HepG2 (cell line): ENCODE measurements at regions not wholly inside any gene's neighbourhood (a gene's known extent, or its start where the extent isn't known, plus 50 kb on each side); places are given as distances from the start of the nearest gene placed in this dataset.

ENCODE experiments used
- ATAC-seq: fragments of 200-7000 bp; cut with Tn5 transposase; 3 replicates; pipeline ENCODE4 v1.9.1; 2020; ENCODE audit warnings: mild to moderate bottlenecking, moderate library complexity
- BruUV-seq: library from RNA; stranded (reverse); fragments of 400-500 nt; replicated peaks from 2 replicates; lab custom pipeline; 2021; lab: Mats Ljungman, UMichigan
- CTCF ChIA-PET: fragments of 300-600 bp; formaldehyde crosslinking; extraction: SDS; loops from one replicate; lab custom pipeline; 2021; ENCODE audit warnings: low total read pairs, inconsistent platforms, low intra/inter-chr PET ratio; lab: Yijun Ruan, JAX
- POLR2A ChIA-PET: fragments of 350-600 bp; sonication (Branson Sonifier 250); formaldehyde crosslinking; loops from one replicate; lab custom pipeline; 2020; ENCODE audit warnings: antibody characterized with exemption, inconsistent platforms; lab: Yijun Ruan, JAX
- DNase-seq: peaks from one replicate; pipeline ENCODE4 v3.0.0-alpha.2; 2015; ENCODE audit warnings: low spot score
- FAIRE-seq: peaks from 3 replicates; lab custom pipeline; 2011; peaks lifted over from hg19 to GRCh38; lab: Jason Lieb, UNC
- H2AFZ ChIP-seq: one replicate; pipeline ENCODE4 v1.6.1; 2011; ENCODE audit warnings: low read length, inconsistent platforms
- H3K27ac ChIP-seq: fragments of 300-600 bp; 3 replicates; pipeline ENCODE4 v1.8.0; 2011; ENCODE audit warnings: mixed run types, mild to moderate bottlenecking, mixed read lengths, low read length, inconsistent platforms; ENCODE audit not compliant: insufficient read depth; ENCODE audit errors: extremely low read length
- H3K27me3 ChIP-seq, 2 experiments: fragments of 200-600 bp in 1 of 2; 2 replicates in 1 of 2; 3 replicates in 1 of 2; pipeline versions ENCODE4 v1.6.0 to v1.8.0; 2011; ENCODE audit warnings: low read length in 2 of 2, mild to moderate bottlenecking in 2 of 2, moderate library complexity in 2 of 2, inconsistent platforms in 1 of 2; ENCODE audit not compliant: insufficient read depth in 2 of 2, control insufficient read depth in 1 of 2
- H3K36me3 ChIP-seq, 2 experiments: fragments of 200-600 bp in 1 of 2; replicated peaks in 1 of 2; 2 replicates in 1 of 2; 3 replicates in 1 of 2; pipeline versions ENCODE4 v1.5.1 to v1.8.0; 2011; ENCODE audit warnings: low read length in 2 of 2, inconsistent platforms in 1 of 2; ENCODE audit not compliant: insufficient read depth in 2 of 2, control insufficient read depth in 1 of 2
- H3K4me1 ChIP-seq: 2 replicates; pipeline ENCODE4 v1.5.1; 2012; ENCODE audit warnings: low read length, inconsistent platforms; ENCODE audit not compliant: insufficient read depth
- H3K4me2 ChIP-seq: 2 replicates; pipeline ENCODE4 v1.6.0; 2011; ENCODE audit warnings: low read depth, low read length, inconsistent platforms
- H3K4me3 ChIP-seq, 3 experiments: fragments of 200-600 bp in 1 of 3; sonication (generic), shearing (Covaris generic) in 1 of 3; replicated peaks in 1 of 3; 2 replicates each; pipeline ENCODE4 v1.5.1; 2011 to 2016; ENCODE audit warnings: low read length in 3 of 3, inconsistent platforms in 2 of 3, low read depth in 2 of 3, mild to moderate bottlenecking in 2 of 3, control low read depth in 1 of 3, mixed read lengths in 1 of 3; ENCODE audit not compliant: insufficient read depth in 1 of 3
- H3K79me2 ChIP-seq: one replicate; pipeline ENCODE4 v1.6.1; 2011; ENCODE audit warnings: low read length, inconsistent platforms; ENCODE audit not compliant: insufficient read depth
- H3K9ac ChIP-seq: 2 replicates; pipeline ENCODE4 v1.6.0; 2011; ENCODE audit warnings: mild to moderate bottlenecking, low read depth, low read length, inconsistent platforms; ENCODE audit not compliant: insufficient read depth
- H3K9me3 ChIP-seq: 2 replicates; pipeline ENCODE4 v1.5.1; 2012; ENCODE audit warnings: mild to moderate bottlenecking, low read length
- H4K20me1 ChIP-seq: 2 replicates; pipeline ENCODE4 v1.6.0; 2011; ENCODE audit warnings: inconsistent platforms, mild to moderate bottlenecking, low read length, moderate library complexity; ENCODE audit not compliant: insufficient read depth
- HOXA9 ChIP-seq: sonication (generic); formaldehyde crosslinking; IDR thresholded peaks from 2 replicates; pipeline ENCODE4 v1.8.1; 2022; ENCODE audit warnings: missing genetic modification reagents, mild to moderate bottlenecking, moderate library complexity, borderline replicate concordance
- MAFF ChIP-seq: IDR thresholded peaks from 2 replicates; pipeline ENCODE4 v1.6.1; 2011; ENCODE audit warnings: low read depth, low read length, improper control_type of control experiment
- MYNN ChIP-seq: sonication (generic); formaldehyde crosslinking; IDR thresholded peaks from 2 replicates; pipeline ENCODE4 v1.4.0; 2020; ENCODE audit warnings: mild to moderate bottlenecking, low read depth, missing genetic modification reagents
- PHF8 ChIP-seq: sonication (generic); formaldehyde crosslinking; IDR thresholded peaks from 2 replicates; pipeline ENCODE4 v1.5.0; 2020; ENCODE audit warnings: missing genetic modification reagents
- SMAD3 ChIP-seq: sonication (generic); formaldehyde crosslinking; IDR thresholded peaks from 2 replicates; pipeline ENCODE4 v1.4.0; 2020; ENCODE audit warnings: missing genetic modification reagents
- TCF7 ChIP-seq: sonication (generic); IDR thresholded peaks from 2 replicates; pipeline ENCODE4 v1.6.1; 2016; ENCODE audit warnings: antibody characterized with exemption, low read depth
- ZNF12 ChIP-seq: sonication (generic); formaldehyde crosslinking; IDR thresholded peaks from 2 replicates; pipeline ENCODE4 v1.5.0; 2020; ENCODE audit warnings: missing genetic modification reagents
- ZNF543 ChIP-seq: sonication (generic); formaldehyde crosslinking; IDR thresholded peaks from 2 replicates; pipeline ENCODE4 v1.4.0; 2020; ENCODE audit warnings: mild to moderate bottlenecking, missing genetic modification reagents
- ZNF605 ChIP-seq: sonication (generic); formaldehyde crosslinking; IDR thresholded peaks from 2 replicates; pipeline ENCODE4 v1.8.0; 2022; ENCODE audit warnings: mild to moderate bottlenecking, missing genetic modification reagents
- WGBS: methylation state at CpG from one replicate; pipeline ENCODE4 v1.1.6; 2017; ENCODE audit warnings: low lambda C conversion rate; 5-methylcytosine and 5-hydroxymethylcytosine counted together
- in situ Hi-C: cut with HindIII; loops from 2 replicates; pipeline ENCODE4 v1.10.0; 2017; ENCODE audit warnings: low pct_unique_long_range_greater_than_20kb; ENCODE audit not compliant: extremely low pct_ligation_motif_present
- intact Hi-C: fragments of 100-400 bp; cut with micrococcal nuclease; formaldehyde crosslinking; loops from one replicate; pipeline ENCODE4 v1.10.0; 2022; ENCODE audit not compliant: unreplicated experiment
- TF ChIP-seq, protein P1 (sequence below): sonication (generic); formaldehyde crosslinking; IDR thresholded peaks from 2 replicates; pipeline ENCODE4 v1.4.0; 2020; ENCODE audit warnings: mild to moderate bottlenecking, missing genetic modification reagents
- TF ChIP-seq, protein P2 (sequence below): sonication (generic); formaldehyde crosslinking; IDR thresholded peaks from 2 replicates; pipeline ENCODE4 v1.9.0; 2021; ENCODE audit warnings: missing genetic modification reagents, borderline replicate concordance
- TF ChIP-seq, protein P3 (sequence below): sonication (generic); formaldehyde crosslinking; IDR thresholded peaks from 2 replicates; pipeline ENCODE4 v1.4.0; 2020; ENCODE audit warnings: mild to moderate bottlenecking, low read depth, missing genetic modification reagents
- TF ChIP-seq, protein P4 (sequence below): IDR thresholded peaks from 2 replicates; pipeline ENCODE4 v1.6.1; 2016; ENCODE audit warnings: control low read depth
- TF ChIP-seq, protein P5 (sequence below): IDR thresholded peaks from 2 replicates; pipeline ENCODE4 v1.6.1; 2016; ENCODE audit warnings: missing genetic modification reagents, missing compliant biosample characterization

DNA sequence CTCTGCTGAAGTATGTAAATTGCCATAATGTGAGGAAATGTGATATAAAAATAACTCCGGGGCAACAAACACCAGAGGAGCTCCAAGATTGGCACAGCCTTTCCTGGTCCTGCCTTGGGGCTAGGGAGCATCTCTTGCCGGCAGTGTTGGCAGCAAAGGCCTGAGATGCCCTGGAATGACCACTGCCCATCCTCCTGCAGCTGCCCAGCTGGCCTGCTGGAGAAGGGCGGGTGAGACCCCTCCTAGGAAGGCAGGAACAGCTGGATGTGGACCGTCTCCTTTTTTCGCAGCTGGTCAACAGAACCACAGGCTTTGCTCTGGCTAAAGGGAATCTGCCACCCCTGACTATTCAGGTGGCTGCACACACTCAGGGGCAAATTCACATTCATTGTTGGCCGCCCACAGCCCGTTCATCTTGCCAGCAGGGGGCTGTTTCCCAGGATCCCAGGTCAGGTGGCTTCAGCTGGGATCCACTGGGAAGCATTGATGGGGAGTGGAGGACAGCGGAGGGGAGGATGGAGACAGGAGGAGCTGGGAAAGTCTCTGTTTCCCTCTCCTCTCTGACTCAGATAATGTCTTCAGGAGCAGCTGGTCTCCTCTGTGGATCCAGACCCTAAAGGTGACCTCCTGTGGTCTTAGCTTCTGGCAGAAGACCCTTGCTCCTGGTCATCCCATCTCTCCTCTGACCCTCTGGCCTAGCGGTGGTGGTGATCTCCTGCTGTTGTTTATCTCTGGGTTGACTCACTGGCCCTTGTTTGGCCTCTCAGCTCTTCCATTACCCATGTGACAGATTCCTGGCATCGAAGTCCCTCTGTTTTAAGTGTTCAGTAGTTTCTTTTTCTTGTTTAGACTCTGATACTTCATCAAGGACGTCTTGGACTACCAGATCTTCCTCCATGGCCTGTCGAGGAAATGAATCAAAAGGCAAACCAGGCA lies 336.7 kb downstream of the DHX35 start:
- no peaks in the 10 kb centered on the region for H3K27me3 ChIP-seq
- POLR2A ChIA-PET = no interaction called here
- H4K20me1 ChIP-seq = no peaks in the 10 kb centered on the region
- intact Hi-C loops = no loop called here
- FAIRE-seq (no peak), DNase-seq (no peak), ATAC-seq (peak; percentile 50; the same call in 2 of the 3 replicates)
- no peak for TF ChIP-seq PHF8 (CRISPR knock-in tag)
- no peak for TF ChIP-seq MYNN (CRISPR knock-in tag)
- TF ChIP-seq, protein P1, sequence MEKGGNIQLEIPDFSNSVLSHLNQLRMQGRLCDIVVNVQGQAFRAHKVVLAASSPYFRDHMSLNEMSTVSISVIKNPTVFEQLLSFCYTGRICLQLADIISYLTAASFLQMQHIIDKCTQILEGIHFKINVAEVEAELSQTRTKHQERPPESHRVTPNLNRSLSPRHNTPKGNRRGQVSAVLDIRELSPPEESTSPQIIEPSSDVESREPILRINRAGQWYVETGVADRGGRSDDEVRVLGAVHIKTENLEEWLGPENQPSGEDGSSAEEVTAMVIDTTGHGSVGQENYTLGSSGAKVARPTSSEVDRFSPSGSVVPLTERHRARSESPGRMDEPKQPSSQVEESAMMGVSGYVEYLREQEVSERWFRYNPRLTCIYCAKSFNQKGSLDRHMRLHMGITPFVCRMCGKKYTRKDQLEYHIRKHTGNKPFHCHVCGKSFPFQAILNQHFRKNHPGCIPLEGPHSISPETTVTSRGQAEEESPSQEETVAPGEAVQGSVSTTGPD (CRISPR knock-in tag) = no peak
- no peak for TF ChIP-seq ZNF12
- no peak for TF ChIP-seq ZNF543 (CRISPR knock-in tag)
- no peak for TF ChIP-seq ZNF605 (CRISPR knock-in tag)
- no peak for TF ChIP-seq TCF7
- TF ChIP-seq, protein P2, sequence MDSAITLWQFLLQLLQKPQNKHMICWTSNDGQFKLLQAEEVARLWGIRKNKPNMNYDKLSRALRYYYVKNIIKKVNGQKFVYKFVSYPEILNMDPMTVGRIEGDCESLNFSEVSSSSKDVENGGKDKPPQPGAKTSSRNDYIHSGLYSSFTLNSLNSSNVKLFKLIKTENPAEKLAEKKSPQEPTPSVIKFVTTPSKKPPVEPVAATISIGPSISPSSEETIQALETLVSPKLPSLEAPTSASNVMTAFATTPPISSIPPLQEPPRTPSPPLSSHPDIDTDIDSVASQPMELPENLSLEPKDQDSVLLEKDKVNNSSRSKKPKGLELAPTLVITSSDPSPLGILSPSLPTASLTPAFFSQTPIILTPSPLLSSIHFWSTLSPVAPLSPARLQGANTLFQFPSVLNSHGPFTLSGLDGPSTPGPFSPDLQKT (CRISPR knock-in tag) = no peak
- TF ChIP-seq MAFF = no peak
- TF ChIP-seq, protein P3, sequence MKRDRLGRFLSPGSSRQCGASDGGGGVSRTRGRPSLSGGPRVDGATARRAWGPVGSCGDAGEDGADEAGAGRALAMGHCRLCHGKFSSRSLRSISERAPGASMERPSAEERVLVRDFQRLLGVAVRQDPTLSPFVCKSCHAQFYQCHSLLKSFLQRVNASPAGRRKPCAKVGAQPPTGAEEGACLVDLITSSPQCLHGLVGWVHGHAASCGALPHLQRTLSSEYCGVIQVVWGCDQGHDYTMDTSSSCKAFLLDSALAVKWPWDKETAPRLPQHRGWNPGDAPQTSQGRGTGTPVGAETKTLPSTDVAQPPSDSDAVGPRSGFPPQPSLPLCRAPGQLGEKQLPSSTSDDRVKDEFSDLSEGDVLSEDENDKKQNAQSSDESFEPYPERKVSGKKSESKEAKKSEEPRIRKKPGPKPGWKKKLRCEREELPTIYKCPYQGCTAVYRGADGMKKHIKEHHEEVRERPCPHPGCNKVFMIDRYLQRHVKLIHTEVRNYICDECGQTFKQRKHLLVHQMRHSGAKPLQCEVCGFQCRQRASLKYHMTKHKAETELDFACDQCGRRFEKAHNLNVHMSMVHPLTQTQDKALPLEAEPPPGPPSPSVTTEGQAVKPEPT (CRISPR knock-in tag) = no peak
- TF ChIP-seq HOXA9 (CRISPR knock-in tag) = no peak
- TF ChIP-seq, protein P4, sequence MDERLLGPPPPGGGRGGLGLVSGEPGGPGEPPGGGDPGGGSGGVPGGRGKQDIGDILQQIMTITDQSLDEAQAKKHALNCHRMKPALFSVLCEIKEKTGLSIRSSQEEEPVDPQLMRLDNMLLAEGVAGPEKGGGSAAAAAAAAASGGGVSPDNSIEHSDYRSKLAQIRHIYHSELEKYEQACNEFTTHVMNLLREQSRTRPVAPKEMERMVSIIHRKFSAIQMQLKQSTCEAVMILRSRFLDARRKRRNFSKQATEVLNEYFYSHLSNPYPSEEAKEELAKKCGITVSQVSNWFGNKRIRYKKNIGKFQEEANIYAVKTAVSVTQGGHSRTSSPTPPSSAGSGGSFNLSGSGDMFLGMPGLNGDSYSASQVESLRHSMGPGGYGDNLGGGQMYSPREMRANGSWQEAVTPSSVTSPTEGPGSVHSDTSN (CRISPR knock-in tag) = no peak
- TF ChIP-seq SMAD3 (CRISPR knock-in tag) = no peak
- TF ChIP-seq, protein P5, sequence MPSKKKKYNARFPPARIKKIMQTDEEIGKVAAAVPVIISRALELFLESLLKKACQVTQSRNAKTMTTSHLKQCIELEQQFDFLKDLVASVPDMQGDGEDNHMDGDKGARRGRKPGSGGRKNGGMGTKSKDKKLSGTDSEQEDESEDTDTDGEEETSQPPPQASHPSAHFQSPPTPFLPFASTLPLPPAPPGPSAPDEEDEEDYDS = no peak
- no peak overlapping the region for H3K4me3 ChIP-seq
- H2AFZ ChIP-seq = no peak overlapping the region
- no peak overlapping the region for H3K4me2 ChIP-seq
- no peaks in the 10 kb centered on the region for H3K4me1 ChIP-seq
- H3K79me2 ChIP-seq = no peaks in the 10 kb centered on the region
- in situ Hi-C loops = no loop called here
- H3K9me3 ChIP-seq = no peaks in the 10 kb centered on the region
- no peak overlapping the region for H3K9ac ChIP-seq
- 16% methylated on average over 12 of the region's 12 CpGs for WGBS
- H3K27ac ChIP-seq = no peak overlapping the region
- no TSS peak for BruUV-seq
- no peaks in the 10 kb centered on the region for H3K36me3 ChIP-seq
- CTCF ChIA-PET = no interaction called here
